SK-N-DZ (cell line): ENCODE measurements at regions not wholly inside any gene's neighbourhood (a gene's known extent, or its start where the extent isn't known, plus 50 kb on each side); places are given as distances from the start of the nearest gene placed in this dataset.

Source experiments
- DNase-seq: peaks from one replicate; pipeline ENCODE4 v3.0.0-alpha.2; 2015; ENCODE audit warnings: low spot score

DNA sequence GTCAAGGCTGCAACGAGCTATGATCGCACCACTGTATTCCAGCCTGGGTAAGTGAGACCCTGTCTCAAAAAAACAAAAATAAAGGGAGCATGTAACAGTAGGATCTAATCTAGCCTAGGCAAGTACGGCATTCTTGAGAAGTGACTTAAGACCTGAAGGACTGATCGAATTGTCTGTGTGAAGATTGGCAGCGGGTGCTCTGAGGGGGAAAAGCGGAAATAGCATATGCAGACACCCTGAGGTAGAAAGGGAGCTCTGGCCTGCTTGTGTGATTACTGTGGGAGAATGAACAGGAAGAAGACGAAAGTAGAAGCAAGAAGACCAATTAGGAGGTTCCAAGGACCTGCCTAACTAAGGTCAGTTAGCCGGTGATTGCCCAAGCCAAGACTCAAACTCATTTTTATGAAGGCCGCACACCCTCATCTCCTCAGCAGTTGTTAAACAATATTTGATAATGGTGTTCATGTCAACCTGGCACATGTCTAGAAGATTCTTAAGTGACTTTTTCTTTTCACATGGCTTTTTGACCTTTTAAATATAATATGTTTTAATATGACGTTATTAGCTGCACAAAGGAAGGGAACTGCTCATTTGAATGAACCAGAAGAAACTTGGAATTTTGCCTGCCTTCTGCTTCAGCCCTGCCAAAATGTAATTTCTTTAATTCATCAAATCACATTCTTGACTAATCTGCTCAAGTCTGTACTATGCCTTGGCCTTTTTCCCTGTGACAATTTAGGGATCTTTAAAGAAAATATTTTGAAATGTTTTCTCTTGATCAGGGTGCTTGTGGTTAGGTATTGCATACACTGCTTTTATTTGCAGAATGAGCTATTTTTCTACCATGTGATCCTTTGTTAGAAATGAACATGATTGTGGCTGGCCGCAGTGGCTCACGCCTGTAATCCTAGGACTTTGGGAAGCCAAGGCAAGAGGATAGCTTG lies 289.2 kb upstream of the DMRT1 start:
- DNase-seq: no peak

DNA sequence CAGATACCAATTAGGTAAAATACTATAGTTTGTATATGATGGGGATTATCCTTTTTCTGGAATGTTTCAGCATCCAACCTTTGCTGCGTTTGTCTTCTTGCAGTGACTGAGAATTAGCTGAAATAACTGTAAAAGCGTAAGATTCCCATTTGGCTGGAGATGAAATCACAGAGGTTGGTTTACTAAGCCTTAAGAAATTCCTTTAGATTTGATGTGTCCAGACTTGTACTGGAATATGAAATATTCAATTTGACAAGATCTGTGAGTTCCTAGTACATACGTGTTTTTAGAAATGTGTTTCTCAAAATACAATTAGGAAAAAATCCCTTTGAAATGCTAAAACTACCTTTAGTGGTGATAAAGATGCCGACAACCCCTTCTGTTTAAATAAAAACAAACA lies 286.0 kb upstream of the DMRT1 start:
- no peak for DNase-seq

DNA sequence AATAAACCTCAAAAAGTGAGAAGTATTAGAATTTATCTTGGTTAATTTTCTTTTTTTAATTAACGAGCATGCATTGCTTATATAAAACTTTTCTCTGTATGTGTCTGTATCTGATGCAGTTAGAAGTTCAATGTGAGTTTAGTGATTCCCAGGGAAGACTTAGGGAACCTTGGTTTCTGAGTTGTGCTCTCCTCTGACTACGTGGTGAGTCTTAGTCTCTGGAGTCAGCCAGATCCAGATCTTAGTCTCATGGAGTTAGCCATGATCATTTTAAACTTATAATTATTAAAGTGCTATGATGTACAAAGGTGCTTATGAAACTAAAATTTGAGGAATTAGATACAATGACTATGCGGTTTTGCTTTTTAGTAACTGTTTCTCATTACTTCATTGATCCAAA lies 285.3 kb upstream of the DMRT1 start:
- DNase-seq: no peak

DNA sequence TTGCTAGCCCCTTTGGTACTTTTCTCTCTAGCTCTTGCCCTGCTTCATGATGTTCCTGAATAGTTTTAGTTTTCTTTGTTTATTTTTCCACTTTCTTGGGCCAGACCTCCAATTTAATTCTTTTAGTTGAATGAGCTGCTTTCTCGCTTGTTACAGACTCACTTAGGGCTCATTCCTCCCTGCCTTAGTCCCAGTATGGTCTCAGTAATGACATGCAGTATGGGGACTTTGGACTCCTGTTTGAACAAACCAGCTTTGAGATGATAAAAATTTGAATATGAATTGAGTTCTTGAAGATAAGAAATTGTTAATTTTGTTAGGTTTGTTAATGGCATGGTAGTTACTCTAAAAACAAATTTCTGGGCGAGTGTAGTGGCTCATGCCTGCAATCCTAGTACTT lies 284.8 kb upstream of the DMRT1 start:
- no peak for DNase-seq

DNA sequence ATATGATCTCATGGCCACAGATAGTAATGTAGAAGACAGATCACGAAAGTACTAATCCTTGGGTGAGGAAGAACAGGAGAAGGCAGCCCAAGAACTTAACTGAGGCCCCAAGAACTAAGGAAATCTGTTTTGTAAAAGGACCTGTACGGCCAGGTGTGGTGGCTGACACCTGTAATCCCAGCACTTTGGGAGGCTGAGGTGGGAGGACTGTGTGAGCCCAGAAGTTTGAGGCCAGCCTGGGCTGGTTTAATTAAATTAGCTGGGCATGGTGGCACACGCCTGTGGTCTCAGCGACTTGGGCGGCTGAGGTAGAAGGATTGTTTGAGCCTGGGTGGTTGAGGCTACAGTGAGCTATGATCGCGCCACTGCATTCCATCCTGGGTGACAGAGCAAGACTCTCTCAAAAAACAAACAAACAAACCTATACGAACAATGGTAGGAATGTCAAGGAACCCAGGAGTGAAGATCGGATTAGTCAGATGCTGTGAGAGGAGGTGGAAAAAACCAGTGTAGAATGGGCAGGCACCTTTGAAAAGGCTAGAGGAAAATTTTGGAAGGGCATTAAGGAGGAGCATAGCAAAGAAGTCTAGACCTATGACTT lies 283.8 kb upstream of the DMRT1 start:
- no peak for DNase-seq

DNA sequence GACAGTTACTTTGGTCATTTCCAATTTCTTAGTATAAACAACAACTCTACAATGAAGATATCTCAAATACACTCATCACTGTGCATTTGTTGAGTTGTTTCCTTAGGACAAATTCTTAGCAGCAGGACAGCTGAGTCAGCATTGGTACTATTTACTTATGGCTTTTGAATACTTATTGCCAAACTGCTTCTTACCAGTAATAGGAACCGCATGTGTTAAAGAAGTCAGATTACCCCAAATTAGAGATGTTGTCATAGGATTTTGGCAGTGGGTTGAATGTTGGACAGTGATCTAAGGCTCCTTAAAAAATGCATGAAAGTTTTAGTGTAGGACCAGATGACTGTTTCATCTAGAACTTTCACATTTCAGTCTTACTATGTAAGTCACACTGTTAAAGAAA lies 280.1 kb upstream of the DMRT1 start:
- DNase-seq: no peak

DNA sequence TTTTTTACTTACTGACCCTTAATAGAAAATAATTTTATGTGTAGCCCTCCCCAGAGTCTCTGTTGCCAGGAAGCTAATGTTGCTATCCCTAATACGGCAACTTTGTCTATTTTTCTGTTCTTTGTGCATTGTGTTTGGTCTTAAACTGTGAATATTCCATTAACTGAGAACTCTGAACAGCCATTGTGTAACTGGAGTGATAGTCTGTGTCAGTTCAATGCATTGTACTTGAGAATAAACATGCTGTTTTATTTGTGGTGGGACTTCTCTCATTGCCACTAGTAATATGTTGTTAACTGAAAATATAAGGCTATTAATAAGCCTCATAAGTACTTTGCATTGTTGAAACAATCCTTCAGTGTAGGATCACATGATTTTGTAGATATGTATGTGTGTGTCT lies 278.3 kb upstream of the DMRT1 start:
- no peak for DNase-seq

DNA sequence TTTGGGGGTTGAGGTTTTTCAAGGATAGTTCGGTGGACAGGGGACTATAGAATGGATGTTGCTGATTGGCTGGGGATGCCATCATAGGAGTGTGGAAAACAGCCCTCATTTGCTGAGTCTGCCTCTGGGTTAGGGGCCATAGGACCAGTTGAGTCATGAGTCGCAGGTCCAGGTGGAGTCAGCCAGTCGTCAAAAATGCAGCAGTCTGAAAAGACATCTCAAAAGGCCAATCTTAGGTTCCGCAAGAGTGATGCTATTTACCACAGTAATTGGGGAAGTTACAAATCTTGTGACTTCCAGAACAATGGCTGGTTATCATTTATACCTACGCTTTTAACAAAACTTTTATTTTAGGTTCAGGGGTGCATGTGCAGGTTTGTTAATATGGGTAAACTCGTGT lies 276.0 kb upstream of the DMRT1 start:
- no peak for DNase-seq

DNA sequence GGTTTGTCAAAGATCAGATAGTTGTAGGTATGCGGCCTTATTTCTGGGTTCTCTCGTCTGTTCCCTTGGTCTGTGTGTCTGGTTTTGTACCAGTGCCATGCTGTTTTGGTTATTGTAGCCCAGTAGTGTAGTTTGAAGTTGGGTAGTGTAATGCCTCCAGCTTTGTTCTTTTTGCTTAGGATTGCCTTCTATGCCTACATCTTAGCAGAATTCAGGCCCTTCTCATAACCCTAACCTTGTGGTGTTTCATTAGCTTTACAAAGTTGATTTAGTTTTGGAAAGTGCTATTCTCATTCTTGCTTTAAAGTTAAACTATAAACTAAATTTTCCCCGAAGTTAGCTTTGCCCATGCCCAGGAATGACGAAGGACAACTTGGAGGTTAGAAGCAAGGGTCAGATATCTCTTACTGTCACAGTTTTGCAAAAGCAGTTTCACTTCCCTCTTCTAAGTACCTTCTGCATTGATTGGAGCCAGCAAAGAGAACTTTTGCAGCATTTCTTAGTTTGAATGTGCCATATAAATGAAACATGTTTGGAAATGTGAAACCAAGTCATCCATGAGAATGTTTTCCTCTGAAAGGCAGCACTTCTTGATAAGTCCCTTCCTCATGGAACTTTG lies 274.3 kb upstream of the DMRT1 start:
- no peak for DNase-seq

DNA sequence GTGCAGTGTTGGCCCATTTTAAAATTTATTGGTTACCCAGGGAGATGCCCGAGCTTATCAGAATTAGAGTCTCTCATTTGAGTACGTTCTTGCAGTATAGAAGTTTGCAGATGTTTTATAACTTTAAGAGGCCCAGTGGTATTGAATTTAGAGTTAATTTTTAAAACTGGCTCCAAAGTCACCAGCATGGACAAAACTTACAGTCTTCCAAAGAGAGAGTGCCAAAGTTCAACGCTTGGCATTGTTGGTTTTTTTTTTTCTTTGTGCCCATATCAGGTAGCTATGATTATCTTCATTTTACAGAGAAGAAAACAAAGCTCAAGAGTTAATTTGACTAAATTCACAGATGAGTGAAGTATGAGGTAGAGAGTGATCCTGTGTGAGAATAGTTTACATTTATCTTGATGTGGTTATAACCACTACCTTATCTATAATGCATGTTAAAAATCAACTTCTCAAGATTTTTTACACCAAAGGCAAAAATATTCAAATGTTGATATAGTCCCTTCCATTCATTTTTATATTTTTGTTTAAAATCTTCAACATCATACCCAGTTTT lies 273.7 kb upstream of the DMRT1 start:
- DNase-seq: no peak

DNA sequence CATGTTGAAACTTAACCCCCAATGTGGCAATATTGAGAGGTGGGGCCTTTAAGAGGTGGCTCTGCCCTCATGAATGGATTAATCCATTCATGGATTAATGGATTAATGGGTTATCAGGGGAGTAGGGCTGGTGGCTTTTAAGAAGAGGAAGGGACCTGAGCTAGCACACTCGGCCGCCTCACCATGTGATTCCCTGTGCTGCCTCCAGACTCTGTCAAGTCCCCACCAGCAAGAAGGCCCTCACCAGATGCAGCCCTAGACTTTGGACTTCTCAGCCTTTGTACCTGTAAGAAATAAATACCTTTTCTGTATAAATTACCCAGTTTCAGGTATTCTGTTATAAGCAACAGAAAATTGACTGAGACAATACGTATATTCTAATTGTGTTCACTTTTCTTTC lies 272.2 kb upstream of the DMRT1 start:
- DNase-seq: no peak

DNA sequence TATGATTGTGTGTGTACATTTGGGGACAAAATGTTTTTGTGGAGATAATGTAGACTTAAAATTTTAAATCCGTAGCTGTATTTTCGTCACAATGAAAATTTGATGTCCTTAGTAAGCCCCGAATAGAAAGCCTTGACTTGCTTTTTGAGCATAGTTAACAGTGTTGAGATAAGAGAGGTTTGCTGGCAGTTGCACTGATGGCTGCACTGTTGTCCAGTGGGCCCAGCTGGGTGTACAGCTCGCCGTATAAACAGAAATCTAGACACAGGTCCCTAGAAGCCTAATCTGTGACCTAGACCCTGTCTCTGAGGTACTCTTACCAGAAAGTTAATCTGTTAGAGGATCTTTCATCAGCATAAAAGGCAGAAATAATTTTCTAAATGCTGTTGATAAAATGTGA lies 271.3 kb upstream of the DMRT1 start:
- DNase-seq: no peak

DNA sequence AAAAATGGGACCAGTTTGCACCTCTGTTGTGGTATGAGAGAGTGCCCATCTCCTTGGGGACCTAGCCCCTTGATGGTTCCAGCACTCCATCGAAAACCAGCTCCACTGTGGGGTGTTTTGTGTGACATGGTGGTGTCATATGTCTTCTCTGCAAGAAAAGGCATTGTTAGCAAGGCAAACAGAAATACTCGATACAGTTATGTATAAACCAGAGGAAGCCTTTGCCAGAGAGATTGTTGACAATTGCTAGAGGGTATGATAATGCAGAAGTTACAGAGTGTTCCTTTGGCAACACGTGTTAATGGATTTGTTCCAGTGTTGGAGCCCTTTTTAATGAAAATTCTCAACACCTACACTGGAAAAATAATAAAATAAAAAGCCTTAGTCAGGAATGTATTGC lies 270.4 kb upstream of the DMRT1 start:
- DNase-seq: no peak

DNA sequence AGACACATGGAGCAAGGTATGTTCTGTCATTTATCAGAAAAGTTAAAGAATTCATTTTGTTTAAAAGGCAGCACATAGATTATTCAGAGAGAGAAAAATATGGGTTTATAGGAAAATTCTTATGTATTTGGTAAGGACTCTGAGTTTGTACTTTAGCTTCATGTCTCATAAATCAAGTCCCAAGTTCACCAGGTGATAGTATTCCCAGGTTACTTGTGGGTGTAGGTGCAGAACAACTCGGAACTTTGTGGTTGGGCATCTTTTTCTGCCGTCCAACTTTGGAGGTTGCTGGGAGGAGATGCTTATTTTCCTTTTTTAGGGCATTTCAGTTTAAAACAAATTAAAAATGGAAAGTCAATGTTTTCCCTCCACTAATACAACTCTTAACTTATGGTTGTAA lies 269.8 kb upstream of the DMRT1 start:
- no peak for DNase-seq

DNA sequence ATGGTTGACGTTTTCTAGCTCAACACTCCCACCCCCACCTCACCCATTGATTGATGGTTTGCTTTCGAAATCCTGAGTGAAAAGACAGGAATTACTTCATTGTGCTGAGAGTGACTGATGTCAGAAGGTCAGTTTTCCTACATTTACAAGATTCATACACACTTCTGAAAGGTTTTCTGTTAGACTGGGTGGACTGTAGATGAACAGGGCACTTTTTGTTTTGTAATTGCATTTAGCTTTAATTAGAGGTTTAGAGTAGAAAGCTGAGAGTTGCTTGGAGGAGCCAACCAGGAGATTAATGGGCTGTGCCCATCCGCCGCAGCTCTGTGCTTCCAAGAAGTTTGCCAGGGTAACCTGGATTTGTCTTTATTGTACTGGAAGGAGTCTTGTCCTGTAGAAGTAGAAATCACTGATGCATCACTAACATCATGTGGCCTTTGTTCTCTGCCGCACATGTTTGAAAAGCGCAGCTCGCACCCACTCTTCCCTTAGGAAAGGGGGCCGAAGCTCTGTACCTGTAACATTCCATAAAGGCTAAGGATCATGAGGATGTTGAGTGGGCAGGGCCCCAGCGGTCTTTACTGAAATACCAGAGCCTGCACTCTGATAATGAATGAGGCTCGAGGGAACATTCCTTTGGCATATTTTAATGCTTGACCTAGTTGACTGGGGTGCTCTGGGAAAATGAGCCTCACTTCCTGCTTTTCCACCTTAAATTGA lies 267.6 kb upstream of the DMRT1 start:
- DNase-seq: no peak

DNA sequence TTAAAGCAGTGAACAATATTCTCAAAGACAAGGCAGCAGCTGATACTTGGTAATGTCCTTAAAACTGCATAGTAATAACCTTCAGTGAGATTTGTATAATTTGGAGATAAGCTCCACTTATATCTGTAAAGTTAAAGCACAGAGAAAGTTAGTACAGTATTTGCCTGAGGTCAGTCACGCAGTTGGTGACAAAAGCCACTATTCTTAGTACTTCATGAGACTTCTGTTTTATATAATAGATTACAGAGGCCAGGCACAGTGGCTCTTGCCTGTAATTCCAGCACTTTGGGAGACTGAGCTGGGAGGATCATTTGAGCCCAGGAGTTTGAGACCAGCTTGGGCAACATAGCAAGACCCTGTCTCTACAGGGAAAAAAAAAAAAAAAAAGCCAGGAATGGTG lies 266.4 kb upstream of the DMRT1 start:
- DNase-seq: no peak

DNA sequence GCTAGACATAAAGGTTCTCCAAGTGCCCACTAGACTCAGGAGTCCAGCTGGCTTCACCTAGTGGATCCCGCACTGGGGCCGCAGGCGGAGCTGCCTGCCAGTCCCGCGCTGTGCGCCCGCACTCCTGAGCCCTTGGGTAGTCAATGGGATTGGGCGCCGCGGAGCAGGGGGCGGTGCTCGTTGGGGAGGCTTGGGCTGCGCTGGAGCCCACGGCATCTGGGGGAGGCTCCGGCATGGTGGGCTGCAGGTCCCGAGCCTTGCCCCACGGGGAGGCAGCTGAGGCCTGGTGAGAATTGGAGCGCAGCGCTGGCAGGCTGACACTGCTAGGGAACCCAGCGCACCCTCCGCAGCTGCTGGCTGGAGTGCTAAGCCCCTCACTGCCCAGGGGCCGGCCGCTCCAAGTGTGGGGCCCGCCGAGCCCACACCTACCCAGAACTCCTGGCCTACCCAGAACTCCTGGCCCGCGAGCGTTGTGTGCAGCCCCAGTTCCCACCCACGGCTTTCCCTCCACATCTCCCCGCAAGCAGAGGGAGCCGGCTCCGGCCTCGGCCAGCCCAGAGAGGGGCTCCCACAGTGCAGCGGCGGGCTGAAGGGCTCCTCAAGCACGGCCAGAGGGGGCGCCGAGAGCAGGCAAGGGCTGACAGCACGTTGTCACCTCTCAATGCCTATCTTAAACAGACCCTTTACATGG lies 260.7 kb upstream of the DMRT1 start:
- DNase-seq: no peak

DNA sequence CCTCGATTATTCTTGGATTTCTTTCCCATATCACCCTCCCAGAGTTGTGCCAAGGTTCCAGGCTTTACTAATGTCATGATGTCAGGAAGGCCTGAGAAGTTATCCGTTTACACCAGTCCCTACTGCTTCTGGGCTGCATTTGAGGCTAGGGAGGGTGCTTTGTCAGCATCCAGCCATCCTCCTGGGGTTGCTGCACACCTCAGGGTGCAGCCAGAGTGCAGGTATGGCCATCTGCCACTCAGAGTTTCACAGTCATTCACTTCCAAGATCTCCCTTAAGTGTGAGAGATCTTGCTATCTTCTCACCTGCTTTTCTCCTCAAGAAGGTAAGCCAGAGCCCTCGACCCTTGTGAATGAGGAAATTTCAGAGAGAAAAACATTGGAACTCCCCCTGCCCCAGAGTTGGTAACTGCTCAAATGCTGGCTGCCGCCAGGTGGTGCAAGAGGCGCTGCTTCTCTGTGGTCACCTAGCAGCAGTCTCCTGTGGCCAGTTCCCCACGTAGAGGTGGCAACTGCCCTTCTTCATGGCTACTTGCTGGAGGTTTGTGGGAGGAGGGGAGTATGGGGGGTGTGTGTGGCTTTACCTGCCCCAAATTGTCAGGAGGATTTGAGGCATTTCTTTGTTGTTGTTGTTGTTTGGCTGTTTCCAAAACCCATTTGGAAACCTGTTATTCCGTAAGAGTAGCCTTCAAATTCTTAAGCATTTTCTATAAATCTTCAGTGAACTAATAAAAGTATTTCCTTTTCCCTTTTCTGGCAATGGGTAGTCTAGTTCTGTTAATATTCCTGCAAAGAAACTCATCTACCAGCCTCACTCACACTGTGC lies 259.6 kb upstream of the DMRT1 start:
- DNase-seq: no peak

DNA sequence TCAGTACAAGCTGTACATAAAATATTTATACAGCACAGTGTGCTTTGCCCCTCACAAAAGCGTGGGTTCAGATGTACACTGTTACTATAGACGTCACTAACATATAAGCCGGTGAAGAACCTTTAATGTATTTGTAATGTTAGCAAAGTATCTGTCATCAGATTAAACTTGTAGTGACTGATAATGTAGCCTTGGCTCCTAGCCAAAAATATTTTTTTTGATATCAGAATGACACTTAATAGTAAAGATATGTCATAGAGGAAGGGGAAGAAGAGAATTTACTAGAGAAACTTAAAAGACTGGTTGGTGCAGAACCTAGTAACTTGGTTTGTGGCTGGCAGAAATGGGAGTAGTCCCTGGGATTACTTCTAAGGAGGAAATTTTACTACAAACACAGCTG lies 258.7 kb upstream of the DMRT1 start:
- no peak for DNase-seq

DNA sequence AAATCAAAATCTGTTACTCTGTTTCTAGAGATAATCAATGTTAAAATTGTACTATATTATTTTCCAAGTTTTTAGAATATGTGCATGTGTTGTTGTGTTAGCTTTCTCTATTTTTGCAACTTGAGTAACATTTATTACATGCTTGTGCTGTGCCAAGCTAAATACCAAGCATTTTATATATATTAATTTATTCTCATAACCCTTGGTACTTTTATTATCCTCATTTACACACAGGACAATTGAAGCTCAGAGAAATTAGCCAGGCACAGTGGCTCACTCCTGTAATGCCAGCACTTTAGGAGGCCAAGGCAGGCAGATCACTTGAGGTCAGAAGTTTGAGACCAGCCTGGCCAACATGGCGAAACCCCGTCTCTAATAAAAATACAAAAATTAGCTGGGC lies 254.0 kb upstream of the DMRT1 start:
- no peak for DNase-seq
